AG20443 (cell line): ENCODE measurements at regions not wholly inside any gene's neighbourhood (a gene's known extent, or its start where the extent isn't known, plus 50 kb on each side); places are given as distances from the start of the nearest gene placed in this dataset.
"Not testable (repeated sequence)": the region's sequence is repeated elsewhere in the genome, so short reads cannot be mapped to it uniquely, and the experiment has no call there.

ENCODE experiments used
- DNase-seq: peaks from one replicate; pipeline ENCODE4 v3.0.0; 2012; ENCODE audit warnings: low spot score, mixed read lengths

DNA sequence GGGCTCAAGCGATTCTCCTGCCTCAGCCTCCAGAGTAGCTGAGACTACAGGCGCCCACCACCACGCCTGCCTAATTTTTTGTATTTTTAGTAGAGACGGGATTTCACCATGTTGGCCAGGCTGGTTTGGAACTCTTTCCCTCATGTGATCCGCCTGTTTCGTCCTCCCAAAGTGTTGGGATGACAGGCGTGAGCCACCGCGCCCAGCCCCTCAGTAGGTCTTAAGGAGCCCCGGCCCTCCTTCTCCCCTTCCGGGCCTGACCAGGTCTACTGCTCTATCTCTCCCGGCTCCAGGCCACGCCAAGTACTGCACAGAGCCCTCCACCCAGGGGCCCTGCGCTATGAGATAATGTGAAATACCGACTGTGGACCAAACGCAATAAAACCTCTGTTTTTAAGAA lies 785.5 kb downstream of the FOXD4L5 start:
- DNase-seq: not testable (repeated sequence)

DNA sequence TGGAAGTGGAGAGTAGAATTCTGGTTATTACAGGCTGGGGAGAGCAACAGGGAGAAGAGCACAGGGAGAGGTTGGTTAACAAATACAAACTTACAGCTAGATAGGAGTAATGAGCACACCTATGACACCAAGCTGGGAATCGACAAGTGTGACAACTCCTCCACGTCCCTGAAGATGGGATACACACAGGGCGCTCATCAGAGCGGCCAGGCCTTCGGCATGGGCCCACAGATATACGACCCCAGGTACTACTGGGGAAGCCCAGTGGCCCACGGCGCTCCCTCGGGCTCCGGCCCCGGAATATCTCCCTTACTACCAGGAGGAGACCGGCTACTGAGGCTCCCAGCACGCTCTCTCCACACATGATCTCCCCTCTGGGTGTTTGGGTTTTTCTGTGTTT lies 786.6 kb downstream of the FOXD4L5 start:
- DNase-seq: peak; percentile 0

DNA sequence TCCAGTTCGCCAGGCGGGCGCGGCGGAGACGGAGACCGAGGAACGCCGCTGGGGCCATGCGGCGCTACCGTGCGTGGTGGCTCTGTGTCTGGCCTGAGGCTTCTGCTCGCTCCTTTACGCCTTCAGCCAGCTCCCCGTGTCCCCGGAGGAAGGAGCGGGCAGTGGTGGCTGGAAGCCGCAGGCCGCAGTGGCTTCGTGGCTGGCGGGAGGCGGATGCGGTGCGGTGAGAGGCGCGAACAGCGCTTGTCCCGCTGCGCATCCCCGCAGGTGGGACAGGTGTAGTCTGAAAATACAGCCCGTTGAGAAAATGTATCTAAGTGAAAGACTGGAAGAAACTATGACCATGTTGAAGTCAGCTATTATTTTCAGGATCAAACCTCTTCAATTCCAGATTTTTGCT lies 796.5 kb downstream of the FOXD4L5 start:
- DNase-seq: not testable (repeated sequence)

DNA sequence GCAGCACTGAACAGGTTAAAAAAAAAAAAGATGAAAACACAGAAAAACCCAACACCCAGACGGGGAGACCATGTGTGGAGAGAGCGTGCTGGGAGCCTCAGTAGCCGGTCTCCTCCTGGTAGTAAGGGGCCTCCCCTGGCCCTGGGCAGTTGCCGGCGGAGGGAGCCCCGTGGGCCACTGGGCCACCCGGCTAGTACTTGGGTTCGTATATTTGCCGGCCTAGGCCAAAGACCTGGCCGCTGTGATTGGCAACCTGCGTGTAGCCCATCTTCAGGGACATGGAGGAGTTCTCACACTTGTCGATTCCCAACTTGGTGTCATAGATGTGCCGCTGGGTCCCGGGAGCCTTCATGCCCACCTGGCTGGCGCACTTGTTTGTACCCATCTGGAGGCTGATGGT lies 798.9 kb downstream of the FOXD4L5 start:
- not testable (repeated sequence) for DNase-seq

DNA sequence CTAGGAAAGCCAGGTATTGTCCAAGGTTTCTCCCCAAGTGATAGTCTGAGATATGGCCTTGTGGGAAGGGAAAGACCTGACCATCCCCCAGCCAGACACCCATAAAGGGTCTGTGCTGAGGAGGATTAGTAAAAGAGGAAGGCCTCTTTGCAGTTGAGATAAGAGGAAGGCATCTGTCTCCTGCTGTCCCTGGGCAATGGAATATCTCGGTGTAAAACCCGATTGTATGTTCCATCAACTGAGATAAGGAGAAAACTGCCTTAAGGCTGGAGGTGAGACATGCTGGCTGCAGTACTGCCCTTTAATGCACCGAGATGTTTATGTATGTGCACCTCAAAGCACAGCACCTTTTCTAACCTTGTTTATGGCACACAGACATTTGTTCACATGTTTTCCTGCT lies 805.9 kb downstream of the FOXD4L5 start:
- DNase-seq: not testable (repeated sequence)

- DNase-seq: not testable (repeated sequence)
Measured at GRCh38 chr9:64468943-64469342, 816.1 kb downstream of the FOXD4L5 start.

GRCh38 chr9:64466052-64466599 lies 818.9 kb downstream of the FOXD4L5 start:
- not testable (repeated sequence) for DNase-seq

- DNase-seq: not testable (repeated sequence)
Measured at GRCh38 chr9:64461885-64462284, 823.1 kb downstream of the FOXD4L5 start.

DNA sequence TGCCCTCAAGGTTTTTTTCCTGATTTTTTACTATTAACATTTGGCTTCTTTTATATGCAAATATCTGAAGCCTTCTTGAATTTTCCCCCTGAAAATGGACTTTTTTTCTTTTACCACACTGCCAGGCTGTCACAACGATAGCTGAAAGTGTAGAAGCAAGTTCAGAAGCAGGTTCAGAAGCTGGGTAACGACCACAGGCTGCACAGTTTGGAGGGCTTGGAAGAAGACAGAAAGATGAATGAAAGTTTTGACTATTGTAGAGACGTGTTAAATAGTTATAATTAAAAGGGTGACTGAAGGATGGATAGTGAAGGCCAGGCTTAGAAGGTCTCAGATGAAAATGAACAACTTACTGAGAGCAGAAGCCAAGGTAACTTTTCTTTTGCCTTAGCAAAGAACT lies 826.4 kb downstream of the FOXD4L5 start:
- DNase-seq: not testable (repeated sequence)

- not testable (repeated sequence) for DNase-seq
Measured at GRCh38 chr9:64455107-64455648, 829.8 kb downstream of the FOXD4L5 start.

DNA sequence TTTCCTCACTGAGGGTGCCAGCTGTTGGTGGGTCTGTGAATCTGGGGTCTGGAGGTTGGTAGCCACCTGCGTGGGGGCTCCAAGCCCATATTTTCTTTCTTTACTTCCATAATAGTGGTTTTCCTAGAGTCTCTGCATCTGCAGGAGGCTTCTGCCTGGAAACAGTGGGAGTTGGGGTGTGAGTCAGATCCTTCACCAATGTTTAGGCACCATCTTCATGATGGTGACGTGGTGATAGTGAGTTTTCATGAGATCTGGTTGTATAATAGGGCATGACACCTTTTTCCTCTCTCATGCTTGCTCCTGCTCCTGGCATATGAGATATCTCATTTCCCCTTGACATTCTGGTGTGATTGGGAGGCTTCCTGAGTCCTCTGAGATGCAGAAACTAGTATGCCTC lies 832.9 kb downstream of the FOXD4L5 start:
- peak; percentile 0 for DNase-seq

- DNase-seq: not testable (repeated sequence)
Measured at GRCh38 chr9:64450654-64451053, 834.4 kb downstream of the FOXD4L5 start.

DNA sequence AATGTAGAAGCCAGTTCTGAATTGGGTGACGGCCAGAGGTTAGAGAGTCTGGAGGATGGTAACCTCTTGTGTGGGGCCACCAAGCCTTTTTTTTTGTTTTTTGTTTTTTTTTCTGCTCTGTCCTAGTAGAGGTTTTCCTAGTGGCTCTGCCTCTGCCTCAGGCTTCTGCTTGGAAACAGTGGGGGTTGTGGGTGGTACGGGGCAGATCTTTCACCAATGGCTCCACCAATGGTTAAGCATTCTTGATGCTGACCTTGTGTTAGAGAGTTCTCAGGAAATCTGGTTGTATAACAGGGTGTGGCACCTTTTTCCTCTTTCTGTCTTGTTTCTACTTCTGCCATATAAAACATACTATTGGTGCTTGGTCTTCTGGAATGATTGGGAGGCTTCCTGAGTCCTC lies 836.0 kb downstream of the FOXD4L5 start:
- not testable (repeated sequence) for DNase-seq

DNA sequence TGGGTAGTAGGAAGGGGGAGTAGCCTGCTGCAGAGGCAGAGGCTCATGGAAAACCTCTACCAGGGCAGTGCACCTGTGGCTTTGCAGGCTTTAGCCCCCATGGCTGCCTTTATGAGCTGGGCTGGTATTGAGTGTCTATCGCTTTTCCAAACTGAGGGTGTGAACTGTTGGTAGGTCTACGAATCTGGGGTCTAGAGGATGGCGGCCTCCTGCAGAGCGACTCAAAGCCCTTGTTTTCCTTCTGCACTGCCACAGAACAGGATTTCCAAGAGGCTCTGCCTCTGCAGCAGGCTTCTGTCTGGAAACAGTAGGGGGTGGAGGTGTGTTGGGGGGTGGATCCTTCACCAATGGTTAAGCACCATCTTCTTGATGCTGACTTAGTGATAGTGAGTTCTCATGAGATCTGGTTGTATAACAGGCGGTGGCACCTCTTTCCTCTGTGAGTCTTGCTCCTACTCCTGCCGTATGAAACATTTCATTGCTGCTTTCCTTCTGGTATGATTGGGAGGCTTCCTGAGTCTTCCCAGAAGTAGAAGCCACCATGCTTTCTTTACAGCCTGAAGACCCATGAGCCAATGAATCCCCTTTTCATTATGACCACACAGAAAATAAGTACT lies 840.0 kb downstream of the FOXD4L5 start:
- not testable (repeated sequence) for DNase-seq

- not testable (repeated sequence) for DNase-seq
Measured at GRCh38 chr9:64439747-64440146, 845.3 kb downstream of the FOXD4L5 start.
